GM18505 (cell line): ENCODE measurements at regions not wholly inside any gene's neighbourhood (a gene's known extent, or its start where the extent isn't known, plus 50 kb on each side); places are given as distances from the start of the nearest gene placed in this dataset.
"Not testable (repeated sequence)": the region's sequence is repeated elsewhere in the genome, so short reads cannot be mapped to it uniquely, and the experiment has no call there.

Experiments used
- ATAC-seq: cut with Tn5 transposase; IDR thresholded peaks from one replicate; pipeline ENCODE4 v1.9.1; 2021; ENCODE audit not compliant: unreplicated experiment
- POLR2A ChIP-seq: IDR thresholded peaks from 4 replicates; pipeline ENCODE4 v1.6.1; 2011; ENCODE audit warnings: borderline replicate concordance; ENCODE audit not compliant: insufficient read depth, insufficient read length; ENCODE audit errors: extremely low read depth

DNA sequence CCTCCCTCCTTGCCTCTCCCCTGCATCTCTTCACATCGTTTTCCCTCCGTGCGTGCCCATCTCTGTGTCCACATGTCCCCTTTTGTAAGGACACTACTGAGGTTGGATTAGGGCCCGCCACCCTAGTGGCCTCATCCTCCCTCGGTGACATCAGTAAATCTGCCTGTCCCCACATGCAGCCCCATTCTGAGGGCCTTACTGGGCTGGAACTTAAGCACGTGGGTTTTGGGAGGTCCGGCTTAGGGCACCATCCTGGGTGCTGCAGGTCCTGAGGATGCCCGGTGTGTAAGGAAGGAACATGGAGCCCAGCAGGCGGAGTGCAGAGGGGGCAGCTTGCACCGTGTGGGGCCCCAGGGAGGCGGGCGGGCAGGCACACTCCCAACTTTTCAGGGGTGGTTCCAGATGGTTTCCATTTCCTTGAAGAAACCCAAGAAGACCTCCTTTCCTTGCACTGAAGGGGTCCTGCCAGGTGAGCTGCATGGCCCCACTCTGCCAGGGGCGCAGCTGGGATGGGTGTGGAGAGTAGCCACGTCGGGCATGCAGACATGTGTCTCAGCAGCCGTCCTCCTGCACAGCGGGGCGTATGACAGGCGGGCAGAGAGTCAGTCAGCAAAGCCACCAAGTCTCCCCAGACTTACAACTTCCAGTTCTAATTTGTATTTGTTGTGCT lies 329.9 kb downstream of the QKI start:
- TF ChIP-seq POLR2A, result no peak
- no peak for ATAC-seq

DNA sequence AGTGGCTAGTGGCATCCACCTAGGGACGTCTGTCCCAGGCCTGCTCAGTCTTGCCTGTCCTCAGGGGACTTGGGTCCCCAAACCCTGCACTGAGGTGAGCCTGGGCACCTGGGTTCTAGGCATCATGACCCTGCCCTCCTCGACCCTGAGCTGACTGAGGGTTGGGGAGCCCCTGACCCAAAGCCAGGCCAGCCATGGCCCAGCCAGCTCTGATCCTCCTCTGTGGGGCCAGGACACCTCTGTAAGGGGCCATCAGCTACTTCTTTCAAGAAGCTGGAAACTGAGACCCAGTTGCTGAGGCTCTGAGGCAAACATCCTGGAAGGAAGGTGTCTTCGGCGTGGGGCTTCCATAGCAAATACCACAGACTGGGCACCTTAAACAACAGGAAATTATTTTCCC lies 329.3 kb downstream of the QKI start:
- no peak for ATAC-seq
- TF ChIP-seq POLR2A, result no peak

DNA sequence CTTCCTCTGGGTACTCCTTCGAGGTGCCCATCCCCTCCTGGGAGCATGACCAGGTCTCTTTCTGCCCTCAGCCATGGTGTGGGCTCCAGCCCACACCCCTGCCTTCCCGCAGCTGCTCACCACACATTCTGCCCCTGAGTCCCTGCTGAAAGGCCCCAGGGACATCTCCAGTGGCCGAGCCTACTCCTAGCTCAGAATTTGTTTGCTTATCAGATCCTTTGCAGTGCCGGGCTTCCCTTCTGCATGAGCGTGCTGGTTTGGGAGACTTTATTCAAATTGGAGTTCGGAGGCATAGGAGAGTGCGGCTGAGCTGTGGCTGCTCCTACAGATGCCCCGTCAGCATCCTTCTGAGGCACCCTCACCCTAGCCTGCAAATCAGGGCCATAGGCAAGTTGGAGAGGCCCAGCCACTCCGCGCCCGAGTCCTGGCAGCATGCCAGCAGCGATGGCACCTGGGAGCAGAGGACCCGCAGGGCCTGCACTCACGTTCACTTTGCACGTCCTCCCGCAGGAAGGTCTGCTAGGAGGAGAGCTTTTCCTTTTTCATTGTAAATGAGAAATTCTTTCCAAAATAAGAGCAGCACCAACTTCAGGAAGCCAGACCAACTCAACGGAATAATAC lies 327.3 kb downstream of the QKI start:
- TF ChIP-seq POLR2A, result no peak
- ATAC-seq, result no peak

DNA sequence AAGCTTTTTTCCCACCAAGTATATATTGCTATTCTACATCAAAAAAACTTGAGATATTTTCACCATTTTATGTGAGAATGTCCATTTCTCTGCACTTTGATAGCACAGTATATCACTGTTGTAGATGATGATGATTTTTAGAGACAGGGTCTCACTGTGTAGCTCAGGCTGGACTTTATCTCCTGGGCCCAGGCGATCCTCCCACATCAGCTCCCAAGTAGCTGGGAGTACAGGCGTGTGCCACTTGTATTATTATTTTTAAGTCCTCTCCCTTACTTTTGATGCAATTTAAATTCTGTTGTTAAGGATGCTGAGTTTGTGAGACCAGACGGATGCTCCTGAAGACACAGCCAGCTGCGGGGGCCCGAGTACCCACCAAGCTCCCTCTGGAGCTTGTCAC lies 326.8 kb downstream of the QKI start:
- TF ChIP-seq POLR2A, result no peak
- no peak for ATAC-seq

DNA sequence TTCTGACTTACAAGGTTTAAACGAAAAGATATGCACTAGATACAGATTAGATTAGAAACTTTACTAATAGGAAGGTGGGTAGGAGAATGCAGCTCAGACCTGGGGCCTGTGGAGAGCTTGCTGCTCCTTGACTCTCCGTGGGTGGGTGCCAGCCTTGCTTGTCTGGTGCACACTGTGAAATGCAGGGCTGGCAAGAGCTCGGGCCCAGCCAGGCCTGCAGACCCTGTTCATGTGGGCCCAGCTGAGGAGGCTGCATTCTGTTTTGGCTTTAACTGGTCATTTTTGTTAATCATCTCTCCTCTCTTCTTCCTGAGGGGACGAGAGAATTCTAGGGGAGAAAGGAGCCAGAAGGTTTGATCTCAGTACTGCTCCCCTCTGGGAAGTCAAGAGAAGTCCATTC lies 325.4 kb downstream of the QKI start:
- TF ChIP-seq POLR2A, result no peak
- no peak for ATAC-seq

DNA sequence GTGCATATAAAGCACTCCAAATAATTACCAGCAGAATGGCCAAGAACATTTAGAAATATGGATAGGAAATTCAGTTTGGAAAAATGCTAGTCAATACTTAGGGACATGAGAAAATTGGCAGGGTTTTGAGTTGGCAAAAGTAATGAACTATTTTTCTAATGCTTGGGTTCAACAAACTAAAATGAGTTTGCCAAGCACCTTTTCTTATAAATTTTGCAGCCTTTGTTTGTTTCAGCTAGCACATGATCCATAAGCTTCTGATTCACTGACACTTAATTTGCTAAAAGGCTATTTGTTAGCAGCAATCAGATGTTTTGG lies 324.8 kb downstream of the QKI start:
- no peak for ATAC-seq
- TF ChIP-seq POLR2A, result no peak

DNA sequence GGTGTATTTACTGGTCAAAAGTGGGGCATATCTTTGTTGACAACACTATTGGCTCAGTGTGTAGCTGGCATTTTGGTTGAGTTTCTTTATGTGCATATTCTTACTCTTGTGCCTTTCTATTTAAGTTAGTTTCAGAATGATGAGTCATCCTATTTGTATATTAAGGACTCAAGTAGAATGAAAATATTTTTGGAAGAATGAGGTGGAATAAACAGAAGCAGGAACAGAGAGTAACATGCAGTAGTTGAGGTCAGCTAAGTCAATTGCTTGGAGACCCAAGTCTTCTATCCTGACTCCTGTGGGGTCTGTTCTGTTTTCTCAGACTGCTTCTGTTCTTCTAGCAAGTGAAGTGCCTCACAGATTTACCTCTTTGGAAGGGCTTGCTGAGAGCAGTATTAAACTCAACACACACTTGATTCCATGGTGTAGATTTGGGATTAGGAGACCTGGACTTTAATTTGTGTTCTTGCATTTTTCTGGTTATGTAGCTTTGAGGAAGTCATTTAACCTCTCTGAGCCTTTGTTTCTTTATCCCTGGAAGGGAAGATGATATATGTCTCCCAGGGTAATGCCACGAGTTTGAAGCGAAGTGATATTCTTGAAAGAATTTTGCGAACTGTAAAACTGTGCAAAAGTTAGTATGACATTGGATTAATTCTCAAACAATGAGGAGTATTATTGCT lies 324.3 kb downstream of the QKI start:
- ATAC-seq, result peak; percentile 46
- TF ChIP-seq POLR2A, result no peak

DNA sequence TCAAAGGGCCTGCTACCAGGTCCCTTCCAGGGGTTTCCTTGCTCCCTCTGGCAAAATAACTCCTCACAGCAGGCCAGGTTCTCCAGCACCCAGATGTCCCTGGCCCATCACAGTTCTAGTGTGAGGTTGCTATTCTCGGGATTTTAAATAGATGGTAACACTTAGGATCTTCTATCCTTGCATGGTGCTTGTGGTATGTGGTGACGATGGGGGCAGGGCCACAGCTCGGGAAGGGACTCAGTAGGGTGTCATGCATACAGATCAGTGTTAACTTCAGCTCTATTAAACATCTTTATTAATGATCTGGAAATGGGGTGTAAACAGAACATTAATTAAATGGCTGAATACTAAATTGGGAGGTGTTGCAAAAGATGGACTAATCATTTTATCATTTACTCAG lies 323.8 kb downstream of the QKI start:
- ATAC-seq, result no peak
- no peak for TF ChIP-seq POLR2A

DNA sequence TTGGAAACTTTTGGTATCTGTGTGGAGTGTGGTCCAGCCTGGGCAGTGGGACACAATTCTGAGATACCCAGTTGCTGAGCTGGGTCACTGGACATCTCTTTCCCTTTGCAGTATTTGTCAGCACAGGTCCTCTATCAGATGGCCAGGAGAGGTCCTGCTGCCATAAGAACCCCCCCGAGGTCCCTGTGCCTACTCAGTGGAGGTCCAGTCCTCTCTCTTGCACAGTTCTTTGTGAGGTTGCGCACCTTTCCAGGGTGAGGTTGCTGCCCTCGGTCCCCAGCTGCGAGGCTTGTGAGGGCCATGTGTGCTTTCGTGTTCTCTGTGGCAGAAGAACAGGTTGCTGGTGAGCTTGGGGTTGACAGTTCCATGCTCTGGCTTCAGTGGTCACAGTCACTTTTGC lies 320.6 kb downstream of the QKI start:
- no peak for ATAC-seq
- no peak for TF ChIP-seq POLR2A

DNA sequence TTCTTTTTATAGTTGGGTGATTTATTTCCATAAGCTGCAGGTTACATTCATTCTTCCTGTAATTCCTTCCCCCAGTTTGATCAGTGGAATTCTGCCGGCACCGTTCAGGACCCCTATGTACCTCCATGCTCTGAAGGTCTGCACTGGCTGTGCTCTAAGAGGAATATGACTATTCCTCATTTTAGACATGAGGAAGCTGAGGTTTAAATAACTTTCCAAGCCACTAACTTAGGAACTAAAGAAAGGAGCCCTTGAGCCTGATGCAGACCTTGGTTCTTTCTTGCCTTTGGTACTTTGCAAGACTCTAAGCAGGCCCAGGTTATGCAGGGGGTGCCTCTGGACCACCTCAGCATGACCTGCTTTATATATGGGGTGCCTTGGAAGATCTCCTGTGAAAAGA lies 318.5 kb downstream of the QKI start:
- TF ChIP-seq POLR2A, result no peak
- no peak for ATAC-seq

DNA sequence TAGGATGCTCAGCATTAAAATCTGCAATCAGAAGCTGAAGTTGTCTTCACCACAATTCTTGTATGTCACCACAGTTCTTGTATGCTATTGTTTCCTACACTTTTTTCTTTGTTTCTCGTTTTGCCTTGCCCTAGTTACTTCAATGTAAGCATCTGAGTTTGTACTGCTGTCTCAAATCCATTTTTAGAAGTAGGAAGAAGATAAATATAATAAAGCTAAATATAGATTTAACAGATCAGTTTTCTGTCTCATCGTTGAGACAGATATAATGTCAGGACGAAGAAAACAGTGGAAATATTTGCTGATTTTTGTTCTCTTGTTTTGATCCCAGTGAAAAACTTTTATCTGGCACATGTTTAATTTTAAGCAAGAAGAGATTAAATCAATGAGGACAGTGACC lies 318.0 kb downstream of the QKI start:
- no peak for ATAC-seq

DNA sequence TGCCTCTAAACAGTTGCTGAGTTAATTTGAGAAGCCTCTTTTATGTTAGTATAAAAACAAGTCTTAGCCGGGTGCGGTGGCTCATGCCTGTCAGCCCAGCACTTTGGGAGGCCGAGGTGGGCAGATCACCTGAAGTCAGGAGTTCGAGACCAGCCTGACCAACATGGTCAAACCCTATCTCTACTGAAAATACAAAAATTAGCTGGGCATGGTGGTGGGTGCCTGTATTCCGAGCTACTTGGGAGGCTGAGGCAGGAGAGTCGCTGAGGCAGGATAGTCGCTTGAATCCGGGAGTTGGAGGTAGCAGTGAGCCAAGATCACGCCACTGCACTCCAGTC lies 317.5 kb downstream of the QKI start:
- ATAC-seq, result not testable (repeated sequence)

More for the DNA sequence above, 318.0 kb downstream of the QKI start:
- TF ChIP-seq POLR2A, result no peak

DNA sequence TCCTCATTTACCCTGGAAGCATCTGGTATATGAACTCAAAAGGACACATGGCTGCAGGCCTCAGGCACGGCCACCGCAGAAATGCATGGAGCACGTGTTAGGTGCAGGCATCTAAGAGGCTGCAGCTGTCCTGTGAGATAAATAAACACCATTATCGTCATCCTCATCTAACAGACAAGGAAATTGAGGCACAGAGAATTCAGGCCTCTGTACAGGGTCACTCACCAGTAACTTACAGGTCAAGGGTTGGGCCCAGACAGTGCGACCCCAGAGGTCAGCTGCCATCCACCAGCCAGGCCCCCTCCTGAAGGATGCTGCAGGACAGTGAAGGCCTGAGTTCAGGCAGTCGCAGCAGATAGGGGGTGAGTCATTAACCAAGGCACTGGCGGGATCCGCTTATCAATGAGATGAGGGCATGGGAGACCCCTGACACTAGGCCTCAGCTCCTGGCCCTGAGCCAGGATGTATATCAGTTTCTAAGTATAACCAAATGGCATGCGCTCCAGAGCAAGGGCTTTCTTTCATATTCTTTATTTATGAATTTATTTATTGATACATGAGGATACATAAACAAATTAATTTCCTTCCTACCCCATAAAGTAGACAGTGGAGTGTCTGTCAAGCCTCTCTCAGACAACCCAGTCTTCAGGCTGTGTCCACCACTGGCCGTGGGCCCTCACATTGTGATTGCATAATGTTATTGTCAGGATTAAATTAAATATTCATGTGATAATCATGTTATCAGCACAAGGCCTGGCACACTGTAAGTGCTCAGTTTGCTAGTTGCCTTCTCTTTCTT lies 316.9 kb downstream of the QKI start:
- no peak for ATAC-seq
- TF ChIP-seq POLR2A, result no peak
